ENCODE measurements at regions not wholly inside any gene's neighbourhood (a gene's known extent, or its start where the extent isn't known, plus 50 kb on each side); places are given as distances from the start of the nearest gene placed in this dataset.
"Not testable (repeated sequence)": the region's sequence is repeated elsewhere in the genome, so short reads cannot be mapped to it uniquely, and the experiment has no call there.

GRCh38 chr3:174465177-174465576, 394.0 kb upstream of the NAALADL2 start:
- no peaks in the 10 kb centered on the region for H3K36me3 ChIP-seq (ENCODE audit: control insufficient read depth, low read depth, low read length)
- no peak overlapping the region for H3K27ac ChIP-seq (ENCODE audit: low read length)
- no peaks in the 10 kb centered on the region for H3K9me3 ChIP-seq (ENCODE audit: control insufficient read depth, low read depth, low read length)
- no peak overlapping the region for H3K9ac ChIP-seq (ENCODE audit: low read length)
- no peak overlapping the region for H3K4me3 ChIP-seq (ENCODE audit: low read length)
- H3K27me3 ChIP-seq (ENCODE audit: control insufficient read depth, insufficient read depth, low read length): no peaks in the 10 kb centered on the region
- peaks cover 20% of the 10 kb centered on the region for H3K4me1 ChIP-seq (ENCODE audit: control insufficient read depth, low read depth, low read length)

- H3K9ac ChIP-seq (ENCODE audit: low read length): no peak overlapping the region
- H3K27me3 ChIP-seq (ENCODE audit: control insufficient read depth, insufficient read depth, low read length): no peaks in the 10 kb centered on the region
- no peaks in the 10 kb centered on the region for H3K9me3 ChIP-seq (ENCODE audit: control insufficient read depth, low read depth, low read length)
- H3K4me3 ChIP-seq (ENCODE audit: low read length): no peak overlapping the region
- no peaks in the 10 kb centered on the region for H3K36me3 ChIP-seq (ENCODE audit: control insufficient read depth, low read depth, low read length)
- peaks cover 10% of the 10 kb centered on the region for H3K4me1 ChIP-seq (ENCODE audit: control insufficient read depth, low read depth, low read length)
- H3K27ac ChIP-seq (ENCODE audit: low read length): no peak overlapping the region
These were observed 392.6 kb upstream of the NAALADL2 start for GRCh38 chr3:174466471-174467054.

GRCh38 chr3:174477491-174477890, 381.6 kb upstream of the NAALADL2 start:
- Histone ChIP-seq H3K27ac (ENCODE audit: low read length) (no peak overlapping the region), H3K4me1 (ENCODE audit: control insufficient read depth, low read depth, low read length) (no peaks in the 10 kb centered on the region), H3K4me3 (ENCODE audit: low read length) (no peak overlapping the region), H3K9ac (ENCODE audit: low read length) (no peak overlapping the region), H3K9me3 (ENCODE audit: control insufficient read depth, low read depth, low read length) (no peaks in the 10 kb centered on the region), H3K36me3 (ENCODE audit: control insufficient read depth, low read depth, low read length) (no peaks in the 10 kb centered on the region), H3K27me3 (ENCODE audit: control insufficient read depth, insufficient read depth, low read length) (no peaks in the 10 kb centered on the region)

- H3K27ac ChIP-seq (ENCODE audit: low read length): no peak overlapping the region
- no peak overlapping the region for H3K9ac ChIP-seq (ENCODE audit: low read length)
- H3K4me3 ChIP-seq (ENCODE audit: low read length): no peak overlapping the region
- no peaks in the 10 kb centered on the region for H3K9me3 ChIP-seq (ENCODE audit: control insufficient read depth, low read depth, low read length)
- no peaks in the 10 kb centered on the region for H3K4me1 ChIP-seq (ENCODE audit: control insufficient read depth, low read depth, low read length)
- H3K36me3 ChIP-seq (ENCODE audit: control insufficient read depth, low read depth, low read length): no peaks in the 10 kb centered on the region
- no peaks in the 10 kb centered on the region for H3K27me3 ChIP-seq (ENCODE audit: control insufficient read depth, insufficient read depth, low read length)
These were observed 378.4 kb upstream of the NAALADL2 start for GRCh38 chr3:174480767-174481166.

GRCh38 chr3:174482541-174482940, 376.6 kb upstream of the NAALADL2 start:
- Histone ChIP-seq H3K36me3 (ENCODE audit: control insufficient read depth, low read depth, low read length) (no peaks in the 10 kb centered on the region), H3K27me3 (ENCODE audit: control insufficient read depth, insufficient read depth, low read length) (no peaks in the 10 kb centered on the region), H3K4me3 (ENCODE audit: low read length) (no peak overlapping the region), H3K4me1 (ENCODE audit: control insufficient read depth, low read depth, low read length) (no peaks in the 10 kb centered on the region), H3K27ac (ENCODE audit: low read length) (no peak overlapping the region), H3K9ac (ENCODE audit: low read length) (no peak overlapping the region), H3K9me3 (ENCODE audit: control insufficient read depth, low read depth, low read length) (no peaks in the 10 kb centered on the region)

- Histone ChIP-seq H3K4me3 (ENCODE audit: low read length) (no peak overlapping the region), H3K27ac (ENCODE audit: low read length) (no peak overlapping the region)
These were observed 375.9 kb upstream of the NAALADL2 start for GRCh38 chr3:174483254-174483653.

GRCh38 chr3:174483856-174484255, 375.3 kb upstream of the NAALADL2 start:
- not testable (repeated sequence) for H3K4me1 ChIP-seq (ENCODE audit: control insufficient read depth, low read depth, low read length); H3K27me3 ChIP-seq (ENCODE audit: control insufficient read depth, insufficient read depth, low read length); H3K9ac ChIP-seq (ENCODE audit: low read length); H3K36me3 ChIP-seq (ENCODE audit: control insufficient read depth, low read depth, low read length); H3K9me3 ChIP-seq (ENCODE audit: control insufficient read depth, low read depth, low read length); H3K4me3 ChIP-seq (ENCODE audit: low read length); H3K27ac ChIP-seq (ENCODE audit: low read length)

More at GRCh38 chr3:174483254-174483653, 375.9 kb upstream of the NAALADL2 start:
- Histone ChIP-seq H3K4me1 (ENCODE audit: control insufficient read depth, low read depth, low read length) (no peaks in the 10 kb centered on the region), H3K27me3 (ENCODE audit: control insufficient read depth, insufficient read depth, low read length) (no peaks in the 10 kb centered on the region), H3K9me3 (ENCODE audit: control insufficient read depth, low read depth, low read length) (no peaks in the 10 kb centered on the region), H3K9ac (ENCODE audit: low read length) (no peak overlapping the region), H3K36me3 (ENCODE audit: control insufficient read depth, low read depth, low read length) (no peaks in the 10 kb centered on the region)

- H3K4me1 ChIP-seq (ENCODE audit: control insufficient read depth, low read depth, low read length): no peaks in the 10 kb centered on the region
- H3K27me3 ChIP-seq (ENCODE audit: control insufficient read depth, insufficient read depth, low read length): no peaks in the 10 kb centered on the region
- no peak overlapping the region for H3K4me3 ChIP-seq (ENCODE audit: low read length)
- peaks cover 2% of the 10 kb centered on the region for H3K9me3 ChIP-seq (ENCODE audit: control insufficient read depth, low read depth, low read length)
- no peak overlapping the region for H3K9ac ChIP-seq (ENCODE audit: low read length)
- no peaks in the 10 kb centered on the region for H3K36me3 ChIP-seq (ENCODE audit: control insufficient read depth, low read depth, low read length)
- no peak overlapping the region for H3K27ac ChIP-seq (ENCODE audit: low read length)
These were observed 370.6 kb upstream of the NAALADL2 start for GRCh38 chr3:174488527-174488926.

GRCh38 chr3:174495311-174495710, 363.8 kb upstream of the NAALADL2 start:
- H3K4me3 ChIP-seq (ENCODE audit: low read length): no peak overlapping the region
- no peaks in the 10 kb centered on the region for H3K9me3 ChIP-seq (ENCODE audit: control insufficient read depth, low read depth, low read length)
- H3K27ac ChIP-seq (ENCODE audit: low read length): no peak overlapping the region

GRCh38 chr3:174495928-174496327, 363.2 kb upstream of the NAALADL2 start:
- H3K4me3 ChIP-seq (ENCODE audit: low read length): no peak overlapping the region
- H3K27me3 ChIP-seq (ENCODE audit: control insufficient read depth, insufficient read depth, low read length): no peaks in the 10 kb centered on the region
- no peaks in the 10 kb centered on the region for H3K9me3 ChIP-seq (ENCODE audit: control insufficient read depth, low read depth, low read length)
- no peak overlapping the region for H3K9ac ChIP-seq (ENCODE audit: low read length)
- no peaks in the 10 kb centered on the region for H3K36me3 ChIP-seq (ENCODE audit: control insufficient read depth, low read depth, low read length)
- H3K27ac ChIP-seq (ENCODE audit: low read length): no peak overlapping the region
- H3K4me1 ChIP-seq (ENCODE audit: control insufficient read depth, low read depth, low read length): no peaks in the 10 kb centered on the region

More at GRCh38 chr3:174495311-174495710, 363.8 kb upstream of the NAALADL2 start:
- Histone ChIP-seq H3K9ac (ENCODE audit: low read length) (no peak overlapping the region), H3K36me3 (ENCODE audit: control insufficient read depth, low read depth, low read length) (no peaks in the 10 kb centered on the region), H3K27me3 (ENCODE audit: control insufficient read depth, insufficient read depth, low read length) (no peaks in the 10 kb centered on the region), H3K4me1 (ENCODE audit: control insufficient read depth, low read depth, low read length) (no peaks in the 10 kb centered on the region)

GRCh38 chr3:174498638-174499037, 360.5 kb upstream of the NAALADL2 start:
- Histone ChIP-seq H3K4me1 (ENCODE audit: control insufficient read depth, low read depth, low read length) (no peaks in the 10 kb centered on the region), H3K27me3 (ENCODE audit: control insufficient read depth, insufficient read depth, low read length) (no peaks in the 10 kb centered on the region), H3K4me3 (ENCODE audit: low read length) (no peak overlapping the region), H3K36me3 (ENCODE audit: control insufficient read depth, low read depth, low read length) (no peaks in the 10 kb centered on the region), H3K27ac (ENCODE audit: low read length) (no peak overlapping the region), H3K9ac (ENCODE audit: low read length) (no peak overlapping the region), H3K9me3 (ENCODE audit: control insufficient read depth, low read depth, low read length) (no peaks in the 10 kb centered on the region)

GRCh38 chr3:174505266-174505665, 353.9 kb upstream of the NAALADL2 start:
- Histone ChIP-seq H3K4me3 (ENCODE audit: low read length) (no peak overlapping the region), H3K36me3 (ENCODE audit: control insufficient read depth, low read depth, low read length) (no peaks in the 10 kb centered on the region), H3K9me3 (ENCODE audit: control insufficient read depth, low read depth, low read length) (no peaks in the 10 kb centered on the region), H3K4me1 (ENCODE audit: control insufficient read depth, low read depth, low read length) (no peaks in the 10 kb centered on the region), H3K9ac (ENCODE audit: low read length) (no peak overlapping the region), H3K27ac (ENCODE audit: low read length) (no peak overlapping the region), H3K27me3 (ENCODE audit: control insufficient read depth, insufficient read depth, low read length) (no peaks in the 10 kb centered on the region)
